IMR-90 (cell line): ENCODE measurements at regions not wholly inside any gene's neighbourhood (a gene's known extent, or its start where the extent isn't known, plus 50 kb on each side); places are given as distances from the start of the nearest gene placed in this dataset.

Experiments used
- ATAC-seq: fragments of 200-7000 bp; cut with Tn5 transposase; 2 replicates; pipeline ENCODE4 v1.9.1; 2020; ENCODE audit warnings: low read depth, mild to moderate bottlenecking, moderate library complexity
- BruUV-seq: library from RNA; stranded (reverse); fragments of 400-500 nt; replicated peaks from 2 replicates; lab custom pipeline; 2021; lab: Mats Ljungman, UMichigan
- CTCF ChIA-PET: fragments of 300-600 bp; formaldehyde crosslinking; extraction: SDS; loops from one replicate; lab custom pipeline; 2021; ENCODE audit warnings: antibody characterized with exemption; lab: Yijun Ruan, JAX
- POLR2A ChIA-PET: fragments of 300-600 bp; sonication (Branson Sonifier 250); formaldehyde crosslinking; loops from one replicate; lab custom pipeline; 2022; ENCODE audit warnings: antibody characterized with exemption; ENCODE audit not compliant: unreplicated experiment; lab: Charles Lee
- DNase-seq: peaks from one replicate; pipeline ENCODE4 v3.0.0; 2013
- H2AFZ ChIP-seq: replicated peaks from 2 replicates; pipeline ENCODE3; 2013; ENCODE audit warnings: low read length, mild to moderate bottlenecking; ENCODE audit not compliant: poor library complexity
- H2AK5ac ChIP-seq: 2 replicates; pipeline ENCODE4 v1.6.1; 2013; ENCODE audit warnings: low read depth, low read length, inconsistent platforms
- H2AK9ac ChIP-seq: replicated peaks from 2 replicates; pipeline ENCODE3; 2013; ENCODE audit warnings: mild to moderate bottlenecking, low read depth, low read length, moderate library complexity; ENCODE audit not compliant: poor library complexity
- H2BK120ac ChIP-seq: 2 replicates; pipeline ENCODE4 v1.6.1; 2013; ENCODE audit warnings: low read depth, low read length, inconsistent platforms
- H2BK15ac ChIP-seq: 3 replicates; pipeline ENCODE4 v1.6.1; 2013; ENCODE audit warnings: low read depth, low read length, inconsistent platforms
- H2BK20ac ChIP-seq: 2 replicates; pipeline ENCODE4 v1.6.1; 2013; ENCODE audit warnings: low read depth, mild to moderate bottlenecking, inconsistent platforms, low read length, moderate library complexity
- H2BK5ac ChIP-seq: 2 replicates; pipeline ENCODE4 v1.6.1; 2013; ENCODE audit warnings: mild to moderate bottlenecking, low read depth, low read length, inconsistent platforms; ENCODE audit not compliant: poor library complexity, severe bottlenecking
- H3K14ac ChIP-seq: replicated peaks from 2 replicates; pipeline ENCODE4 v1.6.1; 2013; ENCODE audit warnings: low read depth, low read length, inconsistent platforms
- H3K18ac ChIP-seq: 2 replicates; pipeline ENCODE4 v1.6.1; 2013; ENCODE audit warnings: low read depth, low read length, control low read depth
- H3K23ac ChIP-seq: 2 replicates; pipeline ENCODE4 v1.6.1; 2013; ENCODE audit warnings: low read depth, low read length, inconsistent platforms
- H3K27ac ChIP-seq: 2 replicates; pipeline ENCODE4 v1.5.1; 2013; ENCODE audit warnings: mild to moderate bottlenecking, control low read depth, low read length; ENCODE audit not compliant: insufficient read depth
- H3K27me3 ChIP-seq: 2 replicates; pipeline ENCODE4 v1.6.1; 2013; ENCODE audit warnings: low read length; ENCODE audit not compliant: control insufficient read depth, insufficient read depth
- H3K36me3 ChIP-seq: 2 replicates; pipeline ENCODE4 v1.6.1; 2013; ENCODE audit warnings: low read length, mixed read lengths; ENCODE audit not compliant: control insufficient read depth, insufficient read depth
- H3K4ac ChIP-seq: 2 replicates; pipeline ENCODE4 v1.6.1; 2013; ENCODE audit warnings: low read depth, low read length, inconsistent platforms
- H3K4me1 ChIP-seq: 2 replicates; pipeline ENCODE4 v1.6.1; 2013; ENCODE audit warnings: low read length, mixed read lengths; ENCODE audit not compliant: control insufficient read depth, insufficient read depth
- H3K4me2 ChIP-seq: 2 replicates; pipeline ENCODE4 v1.6.1; 2013; ENCODE audit warnings: low read depth, mild to moderate bottlenecking, control low read depth, low read length, moderate library complexity
- H3K4me3 ChIP-seq: 2 replicates; pipeline ENCODE4 v1.5.1; 2013; ENCODE audit warnings: low read depth, mild to moderate bottlenecking, control low read depth, low read length, moderate library complexity; ENCODE audit not compliant: insufficient read depth
- H3K56ac ChIP-seq: 2 replicates; pipeline ENCODE4 v1.6.1; 2013; ENCODE audit warnings: low read length, inconsistent platforms; ENCODE audit not compliant: insufficient read depth; ENCODE audit errors: extremely low read depth
- H3K79me1 ChIP-seq, 2 experiments: 2 replicates each; pipeline ENCODE4 v1.6.1; 2013; ENCODE audit warnings: low read length in 2 of 2, inconsistent platforms in 1 of 2, low read depth in 1 of 2
- H3K9ac ChIP-seq: 2 replicates; pipeline ENCODE4 v1.6.1; 2013; ENCODE audit warnings: low read depth, low read length, control low read depth
- H3K9me1 ChIP-seq: 2 replicates; pipeline ENCODE4 v1.6.1; 2013; ENCODE audit warnings: low read length, inconsistent platforms; ENCODE audit not compliant: insufficient read depth
- H3K9me3 ChIP-seq: 2 replicates; pipeline ENCODE4 v1.6.1; 2013; ENCODE audit warnings: low read length; ENCODE audit not compliant: control insufficient read depth, insufficient read depth
- H4K20me1 ChIP-seq: 2 replicates; pipeline ENCODE4 v1.6.1; 2013; ENCODE audit warnings: low read length, inconsistent platforms; ENCODE audit not compliant: insufficient read depth
- H4K5ac ChIP-seq: 2 replicates; pipeline ENCODE4 v1.6.1; 2013; ENCODE audit warnings: mild to moderate bottlenecking, low read depth, low read length, control low read depth
- H4K8ac ChIP-seq, 2 experiments: 2 replicates each; pipeline ENCODE4 v1.6.1; 2013; ENCODE audit warnings: low read depth in 2 of 2, low read length in 2 of 2, control low read depth in 1 of 2, inconsistent platforms in 1 of 2
- H4K91ac ChIP-seq: 2 replicates; pipeline ENCODE4 v1.6.1; 2013; ENCODE audit warnings: low read depth, low read length, inconsistent platforms; ENCODE audit not compliant: insufficient read depth
- BHLHE40 ChIP-seq: fragments of 150-350 bp; IDR thresholded peaks from 2 replicates; pipeline ENCODE4 v1.6.1; 2016; ENCODE audit warnings: mild to moderate bottlenecking, low read depth, low read length
- CEBPB ChIP-seq: IDR thresholded peaks from 2 replicates; pipeline ENCODE4 v1.6.1; 2012; ENCODE audit warnings: low read depth, low read length, improper control_type of control experiment
- CHD1 ChIP-seq: IDR thresholded peaks from 2 replicates; pipeline ENCODE4 v1.6.1; 2012; ENCODE audit warnings: low read depth, low read length, improper control_type of control experiment
- FOS ChIP-seq: fragments of 150-350 bp; IDR thresholded peaks from 2 replicates; pipeline ENCODE4 v1.6.1; 2016; ENCODE audit warnings: low read depth, low read length
- MAFK ChIP-seq: IDR thresholded peaks from 2 replicates; pipeline ENCODE4 v1.6.1; 2012; ENCODE audit warnings: low read depth, low read length, improper control_type of control experiment
- MAZ ChIP-seq: IDR thresholded peaks from 2 replicates; pipeline ENCODE4 v1.6.1; 2012; ENCODE audit warnings: low read depth, mild to moderate bottlenecking, low read length, improper control_type of control experiment, moderate library complexity, borderline replicate concordance
- MXI1 ChIP-seq: IDR thresholded peaks from 2 replicates; pipeline ENCODE4 v1.6.1; 2012; ENCODE audit warnings: low read depth, mild to moderate bottlenecking, low read length, moderate library complexity, borderline replicate concordance
- NFE2L2 ChIP-seq: fragments of 150-350 bp; IDR thresholded peaks from 2 replicates; pipeline ENCODE4 v1.6.1; 2016; ENCODE audit warnings: low read depth, mild to moderate bottlenecking, low read length
- POLR2A ChIP-seq: IDR thresholded peaks from 2 replicates; pipeline ENCODE4 v1.6.1; 2012; ENCODE audit warnings: mild to moderate bottlenecking, low read depth, low read length
- RAD21 ChIP-seq: IDR thresholded peaks from 2 replicates; pipeline ENCODE4 v1.6.1; 2012; ENCODE audit warnings: low read length, improper control_type of control experiment
- RCOR1 ChIP-seq: IDR thresholded peaks from 2 replicates; pipeline ENCODE4 v1.6.1; 2012; ENCODE audit warnings: mild to moderate bottlenecking, low read length, improper control_type of control experiment; ENCODE audit not compliant: insufficient replicate concordance
- RFX5 ChIP-seq: IDR thresholded peaks from 2 replicates; pipeline ENCODE4 v1.8.0; 2012; ENCODE audit warnings: low read depth, mild to moderate bottlenecking, low read length, moderate library complexity
- SMC3 ChIP-seq: fragments of 150-350 bp; IDR thresholded peaks from 2 replicates; pipeline ENCODE4 v1.6.1; 2016; ENCODE audit warnings: low read depth, mild to moderate bottlenecking, antibody characterized with exemption, low read length, moderate library complexity
- USF2 ChIP-seq: fragments of 150-350 bp; IDR thresholded peaks from 2 replicates; pipeline ENCODE4 v1.6.1; 2017; ENCODE audit warnings: mild to moderate bottlenecking, antibody characterized with exemption, low read length, low read depth
- WGBS, 2 experiments: methylation state at CpG; one replicate each; pipeline versions ENCODE4 v1.1.5 to v1.1.7; 2013; ENCODE audit warnings: missing lambda C conversion rate in 2 of 2; ENCODE audit not compliant: insufficient read length in 1 of 2; ENCODE audit errors: extremely low coverage in 2 of 2; 5-methylcytosine and 5-hydroxymethylcytosine counted together
- dilution Hi-C: fragments of 300-500 bp; cut with HindIII; formaldehyde crosslinking; loops from one replicate; pipeline ENCODE4 v1.14.3; 2018; ENCODE audit warnings: low sequenced_read_pairs; ENCODE audit not compliant: unreplicated experiment
- in situ Hi-C: fragments of 300-500 bp; cut with MboI; formaldehyde crosslinking; loops from 3 replicates; pipeline ENCODE4 v1.14.3; 2019; ENCODE audit warnings: low sequenced_read_pairs, inconsistent platforms, mixed read lengths
- intact Hi-C: fragments of 100-400 bp; cut with micrococcal nuclease; formaldehyde crosslinking; loops from 2 replicates; pipeline ENCODE4 v1.10.0; 2022
- TF ChIP-seq, protein P1 (sequence below): conservative IDR thresholded peaks from 2 replicates; pipeline ENCODE4 v1.5.1; 2012; ENCODE audit warnings: mild to moderate bottlenecking, low read depth, low read length, improper control_type of control experiment
- TF ChIP-seq, protein P2 (sequence below): fragments of 150-350 bp; IDR thresholded peaks from 2 replicates; pipeline ENCODE4 v1.6.1; 2016; ENCODE audit warnings: low read depth, mild to moderate bottlenecking, low read length, moderate library complexity, borderline replicate concordance

DNA sequence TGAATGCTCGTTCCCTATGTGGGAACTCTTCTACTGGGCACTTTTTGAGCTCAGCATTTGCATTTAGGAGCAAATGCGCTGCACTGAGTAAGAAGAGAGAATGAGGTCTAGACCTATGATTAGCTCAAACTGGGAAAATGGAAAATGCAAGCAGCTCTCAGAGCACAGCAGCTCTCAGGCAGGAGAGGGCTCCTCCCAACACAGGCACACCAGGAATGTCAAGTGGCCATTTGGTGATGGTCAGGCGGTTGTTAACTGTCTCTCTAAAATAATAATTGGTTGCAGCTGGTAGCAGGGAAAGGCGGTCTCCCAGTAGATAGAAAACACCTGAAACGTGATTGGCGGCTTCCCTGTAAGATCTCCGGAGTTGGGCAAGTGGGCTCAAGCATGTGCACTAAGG is 162.0 kb upstream of the ECI2 start:
- no peak overlapping the region for H3K23ac ChIP-seq
- CTCF ChIA-PET, result interaction anchor here (0.6 kb wide), 1 partner anchor 24 kb away, joined by 6 read pairs; no protein-coding TSS in a partner anchor

More for the DNA sequence above, 162.0 kb upstream of the ECI2 start:
- Histone ChIP-seq H3K9ac (no peak overlapping the region), H3K4ac (no peak overlapping the region), H2AK5ac (no peak overlapping the region), H4K8ac (no peak overlapping the region), H3K14ac (no peak overlapping the region), H2BK5ac (no peak overlapping the region), H3K36me3 (no peaks in the 10 kb centered on the region), H2BK120ac (no peak overlapping the region), H4K5ac (no peak overlapping the region), H2AFZ (no peak overlapping the region), H3K4me1 (peaks cover 3% of the 10 kb centered on the region; the same call in 1 of the 2 replicates), H3K9me3 (peaks cover 5% of the 10 kb centered on the region; the same call in 1 of the 2 replicates), H4K91ac (no peak overlapping the region), H3K18ac (no peak overlapping the region), H4K20me1 (no peaks in the 10 kb centered on the region), H3K9me1 (no peaks in the 10 kb centered on the region), H3K27me3 (peaks cover 10% of the 10 kb centered on the region), H3K27ac (no peak overlapping the region), H3K79me1 (no peaks in the 10 kb centered on the region), H3K4me3 (no peak overlapping the region), H2BK20ac (no peak overlapping the region), H3K4me2 (no peak overlapping the region), H2BK15ac (no peak overlapping the region), H2AK9ac (no peak overlapping the region), H3K56ac (no peak overlapping the region)
- POLR2A ChIA-PET, result no interaction called here
- in situ Hi-C loops, result no loop called here
- DNase-seq (no peak), ATAC-seq (no peak)
- dilution Hi-C loops, result no loop called here
- intact Hi-C loops, result no loop called here
- 100% methylated on average over 1 of the region's 7 CpGs; no CpG with 5 or more reads in 1 of the 2 experiments for WGBS, 2 experiments
- TF ChIP-seq, protein P1, sequence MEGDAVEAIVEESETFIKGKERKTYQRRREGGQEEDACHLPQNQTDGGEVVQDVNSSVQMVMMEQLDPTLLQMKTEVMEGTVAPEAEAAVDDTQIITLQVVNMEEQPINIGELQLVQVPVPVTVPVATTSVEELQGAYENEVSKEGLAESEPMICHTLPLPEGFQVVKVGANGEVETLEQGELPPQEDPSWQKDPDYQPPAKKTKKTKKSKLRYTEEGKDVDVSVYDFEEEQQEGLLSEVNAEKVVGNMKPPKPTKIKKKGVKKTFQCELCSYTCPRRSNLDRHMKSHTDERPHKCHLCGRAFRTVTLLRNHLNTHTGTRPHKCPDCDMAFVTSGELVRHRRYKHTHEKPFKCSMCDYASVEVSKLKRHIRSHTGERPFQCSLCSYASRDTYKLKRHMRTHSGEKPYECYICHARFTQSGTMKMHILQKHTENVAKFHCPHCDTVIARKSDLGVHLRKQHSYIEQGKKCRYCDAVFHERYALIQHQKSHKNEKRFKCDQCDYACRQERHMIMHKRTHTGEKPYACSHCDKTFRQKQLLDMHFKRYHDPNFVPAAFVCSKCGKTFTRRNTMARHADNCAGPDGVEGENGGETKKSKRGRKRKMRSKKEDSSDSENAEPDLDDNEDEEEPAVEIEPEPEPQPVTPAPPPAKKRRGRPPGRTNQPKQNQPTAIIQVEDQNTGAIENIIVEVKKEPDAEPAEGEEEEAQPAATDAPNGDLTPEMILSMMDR, result no peak
- no peak for TF ChIP-seq CEBPB
- TF ChIP-seq MAFK, result no peak
- no peak for TF ChIP-seq MAZ
- TF ChIP-seq BHLHE40, result no peak
- no peak for TF ChIP-seq CHD1
- no peak for TF ChIP-seq USF2
- no peak for TF ChIP-seq POLR2A
- TF ChIP-seq RCOR1, result no peak
- no peak for TF ChIP-seq NFE2L2
- no peak for TF ChIP-seq RAD21
- no peak for TF ChIP-seq RFX5
- no peak for TF ChIP-seq MXI1
- no peak for TF ChIP-seq FOS
- no peak for TF ChIP-seq SMC3
- TF ChIP-seq, protein P2, sequence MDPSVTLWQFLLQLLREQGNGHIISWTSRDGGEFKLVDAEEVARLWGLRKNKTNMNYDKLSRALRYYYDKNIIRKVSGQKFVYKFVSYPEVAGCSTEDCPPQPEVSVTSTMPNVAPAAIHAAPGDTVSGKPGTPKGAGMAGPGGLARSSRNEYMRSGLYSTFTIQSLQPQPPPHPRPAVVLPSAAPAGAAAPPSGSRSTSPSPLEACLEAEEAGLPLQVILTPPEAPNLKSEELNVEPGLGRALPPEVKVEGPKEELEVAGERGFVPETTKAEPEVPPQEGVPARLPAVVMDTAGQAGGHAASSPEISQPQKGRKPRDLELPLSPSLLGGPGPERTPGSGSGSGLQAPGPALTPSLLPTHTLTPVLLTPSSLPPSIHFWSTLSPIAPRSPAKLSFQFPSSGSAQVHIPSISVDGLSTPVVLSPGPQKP, result no peak
- BruUV-seq, result no TSS peak
